CD4-positive, alpha-beta T cell (primary cell): ENCODE measurements at regions not wholly inside any gene's neighbourhood (a gene's known extent, or its start where the extent isn't known, plus 50 kb on each side); places are given as distances from the start of the nearest gene placed in this dataset.

Experiments
- ATAC-seq: fragments of 200-7000 bp; cut with Tn5 transposase; one replicate; pipeline ENCODE4 v1.10.0; 2022; ENCODE audit warnings: mild to moderate bottlenecking; ENCODE audit not compliant: poor library complexity
- CTCF ChIA-PET: fragments of 350-600 bp; sonication (Branson Sonifier 250); formaldehyde crosslinking; loops from one replicate; lab custom pipeline; 2021; ENCODE audit warnings: antibody characterized with exemption, inconsistent platforms; lab: Charles Lee
- POLR2A ChIA-PET: fragments of 350-600 bp; sonication (Branson Sonifier 250); formaldehyde crosslinking; loops from one replicate; lab custom pipeline; 2021; ENCODE audit warnings: antibody characterized with exemption, inconsistent platforms; lab: Charles Lee
- DNase-seq, 14 experiments: peaks; one replicate each; pipeline ENCODE4 v3.0.0-alpha.2; 2013 to 2020; ENCODE audit warnings: mixed read lengths in 2 of 14
- H3K27ac ChIP-seq, 2 donors: one replicate each; pipeline versions ENCODE4 v1.5.1 to v1.7.0; 2013; ENCODE audit warnings: low read length in 2 of 2, low read depth in 1 of 2, mild to moderate bottlenecking in 1 of 2
- H3K27me3 ChIP-seq, 2 experiments: 1 replicate in 1 of 2; 2 replicates in 1 of 2; pipeline versions ENCODE4 v1.6.1 to v1.7.0; 2013; ENCODE audit warnings: low read length in 2 of 2, control low read depth in 1 of 2, mild to moderate bottlenecking in 1 of 2, moderate library complexity in 1 of 2; ENCODE audit not compliant: insufficient read depth in 2 of 2, control insufficient read depth in 1 of 2
- H3K36me3 ChIP-seq: one replicate; pipeline ENCODE4 v1.6.1; 2013; ENCODE audit warnings: low read length, control low read depth; ENCODE audit not compliant: insufficient read depth
- H3K4me1 ChIP-seq: one replicate; pipeline ENCODE4 v1.6.1; 2013; ENCODE audit warnings: low read length, control low read depth; ENCODE audit not compliant: insufficient read depth
- H3K4me3 ChIP-seq: one replicate; pipeline ENCODE4 v1.5.1; 2013; ENCODE audit warnings: mild to moderate bottlenecking, low read length, moderate library complexity
- H3K9me3 ChIP-seq, 2 experiments: 1 replicate in 1 of 2; 2 replicates in 1 of 2; pipeline versions ENCODE4 v1.6.1 to v1.7.0; 2013; ENCODE audit warnings: low read length in 2 of 2, mild to moderate bottlenecking in 2 of 2, control low read depth in 1 of 2, moderate library complexity in 1 of 2; ENCODE audit not compliant: control insufficient read depth in 1 of 2, insufficient read depth in 1 of 2
- H3K27ac Mint-ChIP-seq: one replicate; pipeline ENCODE4 v1.8.0; 2020; ENCODE audit warnings: mixed read lengths
- H3K27me3 Mint-ChIP-seq: one replicate; pipeline ENCODE4 v1.8.0; 2021; ENCODE audit warnings: mixed read lengths
- H3K36me3 Mint-ChIP-seq: one replicate; pipeline ENCODE4 v1.8.0; 2021; ENCODE audit warnings: low read depth, mixed read lengths
- H3K4me1 Mint-ChIP-seq: one replicate; pipeline ENCODE4 v1.8.0; 2021; ENCODE audit warnings: low read depth, mixed read lengths
- H3K4me3 Mint-ChIP-seq: one replicate; pipeline ENCODE4 v1.8.0; 2020; ENCODE audit warnings: mild to moderate bottlenecking, mixed read lengths
- H3K9me3 Mint-ChIP-seq: one replicate; pipeline ENCODE4 v1.8.0; 2020; ENCODE audit warnings: mixed read lengths
- CTCF ChIP-seq: fragments of 200-600 bp; IDR thresholded peaks from one replicate; pipeline ENCODE4 v1.8.0; 2022; ENCODE audit warnings: antibody characterized with exemption, mild to moderate bottlenecking
- intact Hi-C, 2 experiments: fragments of 100-400 bp; cut with DNase I in 1 of 2; cut with micrococcal nuclease in 1 of 2; formaldehyde crosslinking; loops; one replicate each; pipeline versions ENCODE4 v1.15.1 to v1.9.0; 2023 to 2025; cut with DNase I, micrococcal nuclease

- Histone ChIP-seq H3K4me1 (no peaks in the 10 kb centered on the region), H3K27ac (no peak overlapping the region), H3K36me3 (no peaks in the 10 kb centered on the region), H3K9me3 (no peaks in the 10 kb centered on the region), H3K27me3 (no peaks in the 10 kb centered on the region), H3K4me3 (no peak overlapping the region)
- no peaks in the 10 kb centered on the region for H3K4me1 Mint-ChIP-seq
- H3K36me3 Mint-ChIP-seq: no peaks in the 10 kb centered on the region
- no peak for TF ChIP-seq CTCF
- peaks cover 8% of the 10 kb centered on the region for H3K9me3 Mint-ChIP-seq
- ATAC-seq (no peak), DNase-seq (no peak)
- no peak overlapping the region for H3K4me3 Mint-ChIP-seq
- POLR2A ChIA-PET: no interaction called here
- no peaks in the 10 kb centered on the region for H3K27me3 Mint-ChIP-seq
- intact Hi-C loops: no loop called here
- H3K27ac Mint-ChIP-seq: no peak overlapping the region
- CTCF ChIA-PET: no interaction called here
Measured at GRCh38 chr7:124497176-124497575, 268.4 kb downstream of the GPR37 start.

GRCh38 chr7:124489925-124490324, 275.7 kb downstream of the GPR37 start:
- no peaks in the 10 kb centered on the region for H3K9me3 ChIP-seq
- peaks cover 3% of the 10 kb centered on the region for H3K9me3 Mint-ChIP-seq
- DNase-seq (no peak), ATAC-seq (no peak)
- no peak overlapping the region for H3K4me3 Mint-ChIP-seq
- no peaks in the 10 kb centered on the region for H3K27me3 Mint-ChIP-seq
- ChIA-PET CTCF (interaction anchor here (0.7 kb wide), 1 partner anchor 131 kb away, joined by 3 read pairs; no protein-coding TSS in a partner anchor), POLR2A (no interaction called here)
- H3K4me1 Mint-ChIP-seq: no peaks in the 10 kb centered on the region
- no peak for TF ChIP-seq CTCF
- H3K36me3 Mint-ChIP-seq: no peaks in the 10 kb centered on the region
- no peak overlapping the region for H3K4me3 ChIP-seq
- no peak overlapping the region for H3K27ac Mint-ChIP-seq
- intact Hi-C loops: no loop called here
- H3K27me3 ChIP-seq: no peaks in the 10 kb centered on the region
- H3K27ac ChIP-seq: no peak overlapping the region
- no peaks in the 10 kb centered on the region for H3K36me3 ChIP-seq
- no peaks in the 10 kb centered on the region for H3K4me1 ChIP-seq

- TF ChIP-seq CTCF: no peak
- Histone ChIP-seq H3K4me3 (no peak overlapping the region), H3K36me3 (no peaks in the 10 kb centered on the region), H3K4me1 (no peaks in the 10 kb centered on the region), H3K9me3 (no peaks in the 10 kb centered on the region), H3K27me3 (no peaks in the 10 kb centered on the region), H3K27ac (no peak overlapping the region)
- no peaks in the 10 kb centered on the region for H3K27me3 Mint-ChIP-seq
- H3K4me1 Mint-ChIP-seq: no peaks in the 10 kb centered on the region
- ATAC-seq (no peak), DNase-seq (no peak)
- peaks cover 3% of the 10 kb centered on the region for H3K9me3 Mint-ChIP-seq
- no peak overlapping the region for H3K4me3 Mint-ChIP-seq
- CTCF ChIA-PET: interaction anchor here (0.7 kb wide), 1 partner anchor 130 kb away, joined by 3 read pairs; no protein-coding TSS in a partner anchor
- POLR2A ChIA-PET: no interaction called here
- intact Hi-C loops: no loop called here
- H3K36me3 Mint-ChIP-seq: no peaks in the 10 kb centered on the region
- no peak overlapping the region for H3K27ac Mint-ChIP-seq
Measured at GRCh38 chr7:124489082-124489819, 276.3 kb downstream of the GPR37 start.
